ENCODE measurements at regions not wholly inside any gene's neighbourhood (a gene's known extent, or its start where the extent isn't known, plus 50 kb on each side); places are given as distances from the start of the nearest gene placed in this dataset.

- no peak for TF ChIP-seq CTCF (conservative IDR thresholded peaks at IDR 0.05; ENCODE audit: low read length)
- no peak for TF ChIP-seq EZH2phosphoT487 (IDR thresholded peaks at IDR 0.05; ENCODE audit: borderline replicate concordance, low read depth, low read length)
Observed at GRCh38 chr18:53997064-53997463, 227.4 kb downstream of the MBD2 start.
